HG03354 (cell line): ENCODE measurements at regions not wholly inside any gene's neighbourhood (a gene's known extent, or its start where the extent isn't known, plus 50 kb on each side); places are given as distances from the start of the nearest gene placed in this dataset.
"Not testable (repeated sequence)": the region's sequence is repeated elsewhere in the genome, so short reads cannot be mapped to it uniquely, and the experiment has no call there.

Experiments
- ATAC-seq: cut with Tn5 transposase; IDR thresholded peaks from one replicate; pipeline ENCODE4 v1.9.1; 2021; ENCODE audit warnings: mild to moderate bottlenecking; ENCODE audit not compliant: unreplicated experiment, poor library complexity, severe bottlenecking

DNA sequence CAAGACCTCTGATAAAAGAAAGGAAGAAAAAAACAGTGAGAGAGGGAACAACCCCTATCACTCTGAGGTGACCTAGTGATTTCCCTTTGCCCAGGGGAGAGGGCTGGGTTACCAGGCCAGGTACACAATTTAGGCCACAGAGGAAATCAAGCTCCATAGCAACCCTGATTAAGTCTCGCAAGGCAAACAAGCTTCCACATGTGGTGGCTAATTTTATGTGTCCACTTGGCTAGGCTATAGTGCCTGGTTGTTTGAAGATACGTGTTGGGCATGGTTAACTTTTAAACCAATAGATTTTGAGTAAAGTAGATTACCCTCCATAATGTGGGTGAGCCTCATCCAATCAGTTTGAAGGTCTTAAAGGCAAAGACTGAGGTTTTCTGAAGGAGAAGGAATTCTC lies 108.9 kb upstream of the TERB2 start:
- not testable (repeated sequence) for ATAC-seq

DNA sequence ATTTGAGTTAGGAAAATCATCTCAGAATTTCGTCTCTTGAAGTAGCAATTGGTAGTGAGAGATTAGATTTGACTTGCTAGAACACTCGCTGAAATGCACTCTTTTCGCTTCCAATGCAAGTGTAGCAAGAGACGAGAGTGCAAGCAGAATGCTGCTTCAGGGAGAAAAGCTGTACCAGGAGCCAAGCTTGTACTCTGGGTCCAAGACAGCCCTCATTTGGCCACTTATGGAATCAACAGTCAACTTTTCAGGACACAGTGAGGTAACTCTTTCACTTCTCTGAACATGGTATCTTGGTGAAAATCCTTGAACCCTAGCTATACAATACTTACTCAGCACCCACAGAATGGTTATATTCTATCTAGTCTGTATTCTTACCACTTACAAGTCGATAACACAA lies 107.6 kb upstream of the TERB2 start:
- not testable (repeated sequence) for ATAC-seq

DNA sequence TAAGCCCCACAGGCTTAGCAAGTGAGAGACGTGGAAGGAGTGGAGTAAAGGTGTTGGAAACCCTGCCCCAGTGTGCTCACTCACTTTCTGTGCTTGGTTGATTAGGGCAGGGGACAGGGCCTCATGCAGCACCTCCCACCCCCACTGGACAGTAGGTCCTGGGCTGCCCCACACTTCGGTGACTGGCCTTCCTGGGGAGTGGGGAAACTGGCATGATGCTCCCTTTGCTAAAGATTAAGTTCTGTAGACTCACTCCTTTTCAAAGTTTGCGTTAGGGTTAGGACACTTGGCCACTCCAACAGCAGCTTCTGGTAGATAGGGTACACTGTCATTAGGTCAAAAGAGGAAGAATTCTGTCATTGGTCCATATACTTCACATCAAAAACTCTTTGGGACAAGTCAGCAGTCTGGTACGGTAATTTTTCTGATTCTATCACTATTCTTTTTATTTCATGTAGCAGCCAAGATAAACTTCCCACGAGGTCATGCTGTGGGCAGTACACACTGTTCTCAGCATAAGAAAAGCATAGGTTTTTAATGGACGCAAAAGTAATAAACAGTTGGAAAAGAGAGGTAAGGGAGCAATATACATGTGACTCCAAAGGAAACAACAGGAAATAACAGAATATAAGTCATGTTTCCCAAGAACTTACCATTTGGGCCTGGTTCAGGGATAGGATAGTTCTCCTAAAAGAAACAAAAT lies 106.6 kb upstream of the TERB2 start:
- not testable (repeated sequence) for ATAC-seq

DNA sequence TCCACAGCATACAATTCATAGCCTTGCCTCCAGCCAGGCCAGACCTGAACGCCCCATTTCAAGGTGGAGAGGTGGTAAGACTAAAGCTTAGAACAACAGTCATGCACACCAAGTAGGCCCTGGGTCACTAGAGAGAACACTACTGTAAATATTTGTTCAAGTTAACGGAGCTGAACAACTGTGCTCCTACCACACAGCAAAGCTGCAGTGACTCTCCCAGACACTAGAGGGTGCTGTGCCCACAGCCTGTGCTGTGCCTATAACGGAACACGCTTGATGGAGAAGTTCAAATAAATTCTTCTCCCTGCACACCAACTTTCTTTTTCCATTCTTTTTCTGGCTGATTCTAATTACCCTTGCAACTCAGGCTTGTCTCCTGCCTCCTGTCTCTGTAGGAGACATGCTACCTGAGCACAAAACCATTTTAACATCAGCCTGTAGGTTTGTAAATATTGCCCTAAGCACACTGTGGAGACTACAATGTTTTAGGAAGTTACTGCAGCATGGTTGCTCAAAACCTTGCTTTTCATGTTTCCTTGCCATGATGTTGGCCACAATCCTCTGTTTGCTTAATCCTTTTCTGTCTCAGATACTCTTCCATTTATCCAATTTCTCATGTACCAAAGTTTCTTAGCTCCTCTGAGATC lies 103.1 kb upstream of the TERB2 start:
- peak; percentile 86 for ATAC-seq

DNA sequence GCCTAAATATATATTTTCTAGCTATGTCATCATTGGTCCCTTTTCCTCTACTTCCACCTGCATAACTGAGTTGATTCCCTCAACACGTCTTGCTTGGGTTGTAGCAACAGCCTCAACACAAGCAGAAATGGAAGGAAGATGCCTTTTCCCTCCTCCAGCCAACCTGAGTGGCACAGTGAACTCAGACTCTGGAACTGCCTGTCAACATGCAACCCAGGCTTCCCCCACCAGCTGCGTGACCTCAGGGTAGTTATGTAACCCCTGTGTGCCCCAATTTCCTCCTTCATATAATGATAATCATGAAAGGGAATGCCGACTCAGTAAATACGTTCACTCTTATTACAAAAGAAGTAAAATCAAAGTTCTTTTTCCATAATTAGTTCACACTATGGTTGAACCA lies 101.8 kb upstream of the TERB2 start:
- not testable (repeated sequence) for ATAC-seq

DNA sequence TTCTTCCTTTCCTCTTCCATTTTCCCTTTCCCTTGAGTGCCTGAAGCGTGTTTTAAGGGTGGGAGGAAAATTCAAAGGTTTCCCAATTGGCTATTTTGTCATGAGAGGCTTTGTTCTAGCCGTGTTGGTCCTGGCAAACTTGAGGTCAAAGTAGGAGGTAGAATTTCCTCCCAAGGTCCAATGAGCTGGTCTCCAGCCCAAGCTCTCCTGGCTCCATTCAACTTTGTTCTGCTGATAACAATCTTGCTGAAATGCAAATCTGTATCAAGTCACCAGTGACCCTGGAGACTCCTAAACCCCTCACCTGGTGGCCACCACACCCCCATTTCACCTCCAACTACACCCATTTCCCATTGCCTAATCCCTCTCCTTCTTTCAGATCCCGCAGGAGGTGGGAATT lies 100.2 kb upstream of the TERB2 start:
- ATAC-seq, result not testable (repeated sequence)

DNA sequence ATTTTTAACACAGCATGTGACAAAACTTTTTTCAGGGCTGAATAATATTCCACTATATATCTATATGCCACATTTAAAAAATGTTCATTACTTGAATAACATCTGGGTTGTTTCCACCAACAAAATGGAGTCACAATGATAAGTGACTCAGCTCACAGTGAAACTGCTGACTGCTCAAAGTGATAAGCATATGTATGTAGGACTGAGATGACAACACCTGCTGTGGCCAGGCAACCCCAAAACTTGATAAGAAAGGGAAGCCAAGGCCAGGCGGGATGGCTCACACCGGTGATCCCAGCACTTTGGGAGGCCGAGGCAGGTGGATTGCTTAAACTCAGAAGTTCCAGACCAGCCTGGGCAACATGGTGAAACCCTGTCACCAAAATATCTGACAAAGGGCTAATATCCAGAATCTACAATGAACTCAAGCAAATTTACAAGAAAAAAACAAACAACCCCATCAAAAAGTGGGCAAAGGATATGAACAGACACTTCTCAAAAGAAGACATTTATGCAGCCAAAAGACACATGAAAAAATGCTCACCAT lies 99.2 kb upstream of the TERB2 start:
- not testable (repeated sequence) for ATAC-seq

DNA sequence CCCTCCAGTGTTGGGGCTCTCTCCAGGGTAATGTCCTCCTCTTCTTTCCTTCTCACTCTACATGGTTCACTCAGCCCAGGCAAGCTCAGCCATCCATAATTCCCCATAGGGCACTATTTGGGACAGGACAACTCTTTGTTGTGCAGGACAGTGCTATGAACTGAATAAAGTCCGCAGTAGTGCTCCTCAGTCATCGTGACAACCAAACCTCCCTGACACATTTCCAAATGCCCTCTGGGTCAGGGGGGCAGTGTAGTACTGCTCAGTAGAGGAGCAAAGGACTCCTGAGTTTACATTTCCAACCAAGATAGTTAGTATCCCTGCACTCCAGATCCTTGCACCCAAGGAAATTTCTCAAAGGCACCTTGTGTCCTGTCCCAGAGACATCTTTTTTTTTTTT lies 97.4 kb upstream of the TERB2 start:
- not testable (repeated sequence) for ATAC-seq

DNA sequence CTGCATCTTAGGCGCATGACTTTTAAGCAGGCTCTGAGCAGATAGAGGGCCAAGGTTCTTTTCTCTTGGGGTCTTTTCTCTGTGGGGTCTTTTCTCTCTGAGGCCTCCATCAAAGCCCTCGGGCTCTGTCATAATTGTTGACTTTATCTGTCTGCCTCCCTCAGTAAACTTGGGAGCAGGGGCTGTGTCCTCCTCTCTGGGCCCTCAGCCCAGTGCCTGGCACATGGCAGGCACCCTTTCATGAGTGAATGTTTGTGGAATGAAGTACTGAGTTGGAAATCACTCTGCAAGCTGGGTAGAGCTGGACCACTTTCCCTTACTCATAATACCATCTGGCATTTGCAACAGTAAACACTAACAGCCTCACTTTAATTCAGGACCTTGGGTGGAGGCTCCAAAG lies 96.3 kb upstream of the TERB2 start:
- ATAC-seq, result not testable (repeated sequence)

DNA sequence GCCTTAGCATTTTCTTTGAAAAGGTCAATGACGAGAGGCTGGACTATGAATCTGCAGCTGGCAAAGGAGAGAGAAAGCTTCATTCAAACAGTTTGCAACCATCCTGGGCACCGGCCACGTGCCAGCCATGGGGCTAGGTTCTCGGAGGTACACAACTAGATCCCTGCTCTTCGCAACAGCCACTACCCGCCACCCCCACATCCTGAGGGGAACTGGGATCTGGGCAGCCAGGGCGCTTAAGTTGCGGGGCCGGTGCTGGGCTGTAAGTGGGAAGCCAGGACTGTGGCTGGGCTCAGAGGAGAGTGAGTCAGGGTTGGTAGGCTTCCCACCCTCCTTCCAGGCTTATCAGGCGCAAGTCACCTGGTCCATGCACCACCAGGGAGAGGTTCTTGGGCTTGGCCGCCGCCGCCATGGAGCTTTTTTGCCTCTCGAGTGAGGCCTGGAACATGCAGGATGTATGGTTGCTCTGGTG lies 95.0 kb upstream of the TERB2 start:
- ATAC-seq, result no peak

DNA sequence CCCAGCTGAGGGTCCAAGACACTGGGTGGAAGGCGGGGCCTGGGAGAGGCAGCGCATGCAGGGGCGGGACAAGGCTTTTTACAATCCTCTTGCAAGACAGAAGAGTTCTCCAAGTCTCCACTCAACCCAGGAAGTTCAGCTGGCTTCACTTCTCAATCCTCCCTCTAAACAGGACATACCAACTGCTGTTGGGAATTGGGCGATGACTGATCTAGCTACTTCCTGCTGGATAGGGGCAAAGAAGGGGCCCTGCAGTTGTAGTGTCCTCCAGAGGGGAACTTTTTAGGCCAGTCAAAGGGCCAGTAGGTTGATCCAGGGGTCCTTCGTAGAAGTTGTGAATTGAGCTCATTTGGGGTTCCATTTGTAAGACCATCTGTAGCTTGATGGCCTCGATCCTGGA lies 94.6 kb upstream of the TERB2 start:
- no peak for ATAC-seq

DNA sequence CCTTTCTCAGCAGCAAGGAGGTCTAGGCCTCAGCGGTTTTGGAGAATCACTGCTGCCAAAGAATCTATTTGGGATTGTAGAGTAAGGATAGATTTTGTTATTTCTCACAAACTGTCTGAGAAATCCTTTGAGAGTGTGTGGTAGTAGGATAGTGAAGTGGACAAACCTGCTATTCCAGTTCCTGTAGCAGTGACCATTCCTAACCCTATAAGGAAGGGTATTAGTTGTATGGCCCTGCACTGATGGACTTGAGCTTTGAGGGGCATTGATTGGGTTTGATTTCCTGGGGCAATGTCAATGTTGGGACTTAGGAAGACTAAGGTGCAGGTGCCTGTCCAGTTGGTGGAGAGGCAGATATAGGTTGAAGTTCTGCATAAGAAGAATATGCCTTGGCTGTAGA lies 93.6 kb upstream of the TERB2 start:
- not testable (repeated sequence) for ATAC-seq

DNA sequence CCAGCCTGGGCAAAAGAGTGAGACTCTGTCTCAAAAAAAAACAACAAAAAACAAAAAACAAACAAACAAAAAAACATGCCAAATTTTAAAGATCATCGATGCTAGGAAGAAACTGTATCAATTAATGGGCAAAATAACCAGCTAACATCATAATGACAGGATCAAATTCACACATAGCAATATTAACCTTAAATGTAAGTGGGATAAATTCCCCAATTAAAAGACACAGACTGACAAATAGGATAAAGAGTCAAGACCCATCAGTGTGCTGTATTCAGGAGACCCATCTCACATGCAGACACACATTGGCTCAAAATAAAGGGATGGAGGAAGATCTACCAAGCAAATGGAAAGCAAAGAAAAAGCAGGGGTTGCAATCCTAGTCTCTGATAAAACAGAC lies 88.4 kb upstream of the TERB2 start:
- not testable (repeated sequence) for ATAC-seq

DNA sequence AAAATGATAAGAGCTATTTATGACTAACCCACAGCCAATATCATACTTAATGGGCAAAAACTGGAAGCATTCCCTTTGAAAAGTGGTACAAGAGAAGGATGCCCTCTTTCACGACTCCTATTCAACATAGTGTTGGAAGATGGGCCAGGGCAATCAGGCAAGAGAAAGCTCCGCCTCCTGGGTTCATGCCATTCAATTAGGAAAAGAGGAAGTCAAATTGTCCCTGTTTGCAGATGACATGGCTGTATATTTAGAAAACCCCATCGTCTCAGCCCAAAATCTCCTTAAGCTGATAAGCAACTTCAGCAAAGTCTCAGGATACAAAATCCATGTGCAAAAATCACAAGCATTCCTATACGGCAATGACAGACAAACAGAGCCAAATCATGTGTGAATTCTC lies 86.4 kb upstream of the TERB2 start:
- not testable (repeated sequence) for ATAC-seq

DNA sequence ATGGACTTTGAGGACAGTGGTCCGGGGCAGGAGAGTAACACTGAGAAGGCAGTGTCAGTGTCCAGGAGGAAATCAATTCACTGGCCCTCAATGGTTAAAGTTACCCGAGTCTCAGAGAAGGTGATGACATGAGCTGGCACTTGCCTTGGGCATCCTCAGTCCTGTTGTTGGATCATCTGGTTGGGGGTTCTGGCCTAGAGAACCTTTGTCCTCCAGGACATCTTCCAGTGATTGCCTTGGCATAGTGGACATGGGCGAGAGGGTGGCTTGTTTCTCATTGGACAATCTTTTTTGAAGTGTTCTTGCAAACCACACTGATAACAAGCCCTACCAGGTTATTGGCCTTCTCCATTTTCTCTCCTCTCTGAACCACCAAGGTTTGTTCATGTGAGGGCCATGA lies 83.4 kb upstream of the TERB2 start:
- ATAC-seq, result no peak

DNA sequence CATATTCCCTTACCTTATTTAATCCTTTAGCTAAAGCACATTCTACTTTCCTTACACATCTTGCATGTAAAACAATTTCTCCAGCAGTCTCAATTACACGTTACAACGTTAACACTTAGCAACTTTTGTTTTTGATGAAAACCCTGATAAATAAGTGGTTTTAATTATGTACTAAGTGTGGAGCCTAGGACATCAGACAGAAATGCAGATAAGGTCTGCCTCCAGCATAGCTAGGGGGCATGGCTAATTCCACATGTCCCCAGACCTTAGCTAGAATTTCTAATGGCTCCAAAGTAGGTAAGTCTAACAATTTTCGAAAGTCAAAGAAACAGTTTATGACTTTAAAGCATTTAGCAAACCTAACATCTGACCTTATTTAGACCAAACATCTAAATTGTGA lies 77.4 kb upstream of the TERB2 start:
- ATAC-seq, result no peak

DNA sequence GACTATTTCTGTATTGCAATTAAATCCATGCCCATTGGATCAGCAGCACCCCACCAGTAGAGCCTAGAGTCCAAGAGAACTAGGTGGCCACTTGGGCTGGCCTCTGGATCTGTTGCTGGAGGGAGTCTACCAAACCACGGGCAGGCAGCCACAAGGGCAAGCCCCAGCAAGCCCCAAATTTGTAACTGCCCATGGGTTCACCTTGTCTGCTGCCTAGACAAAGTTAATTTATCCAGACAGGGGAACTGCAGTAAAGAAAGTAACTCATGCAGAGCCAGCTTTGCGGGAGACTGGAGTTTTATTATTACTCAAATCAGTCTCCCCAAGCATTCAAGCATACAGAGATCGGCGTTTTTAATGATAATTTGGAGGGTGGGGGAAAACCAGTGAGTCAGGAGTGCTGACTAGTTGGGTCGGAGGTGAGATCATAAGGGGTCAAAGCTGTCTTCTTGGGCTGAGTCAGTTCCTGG lies 74.0 kb upstream of the TERB2 start:
- ATAC-seq, result peak; percentile 77

DNA sequence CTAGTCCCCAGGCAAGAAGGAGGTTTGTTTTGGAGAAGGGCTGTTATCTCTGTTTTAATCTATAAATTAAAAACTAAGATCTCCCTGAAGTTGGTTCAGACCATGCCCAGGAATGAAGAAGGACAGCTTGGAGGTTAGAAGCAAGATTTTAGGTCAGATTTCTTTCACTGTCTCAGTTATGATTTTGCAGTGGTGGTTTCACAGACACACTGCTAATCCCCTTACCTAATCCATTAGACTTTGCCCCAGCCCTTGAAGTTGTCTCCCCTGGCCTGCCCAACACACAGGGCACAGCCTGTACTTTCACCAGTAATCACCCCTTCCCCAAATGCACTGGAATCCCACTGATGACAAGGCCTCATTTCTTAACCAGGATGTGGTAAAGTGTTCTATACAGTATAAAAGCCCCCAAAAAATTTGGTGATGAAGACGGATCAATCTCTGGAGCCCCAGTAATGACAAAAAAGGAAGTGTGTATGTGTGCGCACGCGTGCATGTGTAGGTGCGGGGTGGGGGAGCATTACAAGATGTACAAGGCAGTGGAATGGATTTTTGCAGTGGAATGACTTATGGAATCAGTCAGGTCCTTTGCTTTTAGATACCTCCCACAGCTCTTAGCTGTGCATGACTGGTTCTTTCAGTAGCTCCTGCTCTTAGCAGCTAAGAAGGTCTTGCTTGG lies 73.1 kb upstream of the TERB2 start:
- ATAC-seq, result no peak

DNA sequence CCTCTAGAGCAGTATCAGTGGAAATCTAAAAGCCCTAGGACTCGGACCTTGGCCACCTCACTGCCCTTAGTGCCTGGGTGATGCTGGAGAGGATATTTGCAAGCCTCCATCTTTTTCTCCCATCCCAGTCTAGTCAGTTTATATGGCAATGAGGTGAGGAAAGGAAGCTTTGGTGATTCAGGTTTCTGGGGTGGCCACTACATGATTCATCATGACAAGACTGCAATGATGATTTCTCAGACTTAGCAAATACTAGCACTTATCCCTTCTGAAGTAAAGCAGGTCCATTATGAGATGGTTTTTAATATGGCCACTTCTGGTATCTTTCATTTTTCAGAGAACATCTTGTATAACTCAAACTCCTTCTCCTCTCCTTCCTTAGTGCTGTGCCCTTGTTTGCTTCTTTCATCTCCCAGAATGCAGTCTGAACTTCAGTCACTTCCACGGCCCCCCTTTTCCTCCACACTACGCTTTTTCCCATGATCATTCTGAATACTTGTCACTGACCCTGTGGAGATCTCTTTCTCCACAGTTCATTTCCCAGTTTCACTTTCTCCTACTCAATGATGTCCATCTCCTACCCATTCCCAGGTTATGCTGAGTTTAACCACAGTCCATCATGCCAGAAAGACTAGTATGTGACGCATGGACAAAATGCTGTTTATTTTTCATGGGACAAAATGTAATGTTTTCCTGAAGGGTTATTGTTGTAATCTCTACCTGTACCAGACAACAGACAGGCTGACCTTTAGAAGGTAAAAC lies 57.4 kb upstream of the TERB2 start:
- not testable (repeated sequence) for ATAC-seq

DNA sequence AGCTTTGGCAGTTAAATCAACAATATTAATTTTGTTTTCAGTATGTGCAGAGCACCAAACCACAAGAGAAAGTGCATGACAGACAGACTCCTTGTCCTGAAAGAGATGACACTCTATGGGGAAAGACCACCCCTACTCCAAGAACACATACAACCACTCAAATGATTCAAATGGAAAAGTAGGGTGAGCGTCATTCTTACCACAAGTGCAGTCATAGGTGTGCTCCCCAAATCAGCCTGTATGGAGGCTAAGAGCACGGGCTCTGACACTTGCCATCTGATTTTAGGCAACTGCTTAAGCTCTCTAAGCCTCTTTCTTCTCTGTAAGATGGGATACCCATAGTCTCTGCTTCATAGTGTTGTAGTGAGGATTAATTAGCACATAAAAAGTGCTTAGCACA lies 56.7 kb upstream of the TERB2 start:
- ATAC-seq, result not testable (repeated sequence)
